Mesothelial cell of epicardium (in vitro differentiated cells): ENCODE measurements at regions not wholly inside any gene's neighbourhood (a gene's known extent, or its start where the extent isn't known, plus 50 kb on each side); places are given as distances from the start of the nearest gene placed in this dataset.

Experiments used
- DNase-seq, 2 experiments: peaks; one replicate each; pipeline ENCODE4 v3.0.0; 2021; ENCODE audit warnings: low spot score in 2 of 2; ENCODE audit not compliant: unreplicated experiment in 2 of 2
- H3K27ac Mint-ChIP-seq: 2 replicates; pipeline ENCODE4 v1.8.0; 2021; ENCODE audit warnings: mixed read lengths
- H3K27me3 Mint-ChIP-seq: 2 replicates; pipeline ENCODE4 v1.8.0; 2021; ENCODE audit warnings: low read depth, mixed read lengths
- H3K36me3 Mint-ChIP-seq: 2 replicates; pipeline ENCODE4 v1.8.0; 2021; ENCODE audit warnings: mixed read lengths
- H3K4me1 Mint-ChIP-seq: 2 replicates; pipeline ENCODE4 v1.8.0; 2021; ENCODE audit warnings: mixed read lengths
- H3K4me3 Mint-ChIP-seq: 2 replicates; pipeline ENCODE4 v1.8.0; 2021; ENCODE audit warnings: mild to moderate bottlenecking, moderate library complexity, mixed read lengths
- H3K9me3 Mint-ChIP-seq: 2 replicates; pipeline ENCODE4 v1.8.0; 2021; ENCODE audit warnings: mixed read lengths
- TF ChIP-seq, protein P1 (sequence below): fragments of 200-600 bp; sonication (generic); IDR thresholded peaks from one replicate; pipeline ENCODE4 v1.5.0; 2021; ENCODE audit warnings: antibody characterized with exemption; ENCODE audit not compliant: unreplicated experiment

DNA sequence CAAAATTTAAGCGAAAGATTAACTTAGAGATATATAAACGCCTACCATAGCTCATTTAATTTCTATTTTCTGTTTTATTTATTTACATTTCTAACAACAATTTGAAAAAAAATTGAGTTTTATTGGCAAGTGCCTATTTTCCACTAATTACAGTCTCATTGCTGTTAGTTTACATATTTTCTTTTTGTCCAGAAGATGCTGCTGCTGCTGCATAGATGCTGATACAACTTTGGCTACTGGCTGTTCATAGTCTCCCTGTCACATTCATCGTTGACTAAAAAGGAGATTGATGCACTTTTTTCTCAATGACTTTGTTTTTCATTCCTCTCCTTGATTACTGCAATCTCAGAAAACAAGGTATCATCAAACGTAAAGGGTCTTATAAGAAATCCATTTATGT is 235.4 kb downstream of the CDH9 start:
- TF ChIP-seq, protein P1, sequence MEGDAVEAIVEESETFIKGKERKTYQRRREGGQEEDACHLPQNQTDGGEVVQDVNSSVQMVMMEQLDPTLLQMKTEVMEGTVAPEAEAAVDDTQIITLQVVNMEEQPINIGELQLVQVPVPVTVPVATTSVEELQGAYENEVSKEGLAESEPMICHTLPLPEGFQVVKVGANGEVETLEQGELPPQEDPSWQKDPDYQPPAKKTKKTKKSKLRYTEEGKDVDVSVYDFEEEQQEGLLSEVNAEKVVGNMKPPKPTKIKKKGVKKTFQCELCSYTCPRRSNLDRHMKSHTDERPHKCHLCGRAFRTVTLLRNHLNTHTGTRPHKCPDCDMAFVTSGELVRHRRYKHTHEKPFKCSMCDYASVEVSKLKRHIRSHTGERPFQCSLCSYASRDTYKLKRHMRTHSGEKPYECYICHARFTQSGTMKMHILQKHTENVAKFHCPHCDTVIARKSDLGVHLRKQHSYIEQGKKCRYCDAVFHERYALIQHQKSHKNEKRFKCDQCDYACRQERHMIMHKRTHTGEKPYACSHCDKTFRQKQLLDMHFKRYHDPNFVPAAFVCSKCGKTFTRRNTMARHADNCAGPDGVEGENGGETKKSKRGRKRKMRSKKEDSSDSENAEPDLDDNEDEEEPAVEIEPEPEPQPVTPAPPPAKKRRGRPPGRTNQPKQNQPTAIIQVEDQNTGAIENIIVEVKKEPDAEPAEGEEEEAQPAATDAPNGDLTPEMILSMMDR, result no peak
- Mint-ChIP-seq H3K4me3 (no peak overlapping the region), H3K4me1 (no peaks in the 10 kb centered on the region), H3K27ac (no peak overlapping the region), H3K27me3 (no peaks in the 10 kb centered on the region), H3K9me3 (peaks cover 28% of the 10 kb centered on the region), H3K36me3 (peaks cover 5% of the 10 kb centered on the region)
- DNase-seq, result no peak

DNA sequence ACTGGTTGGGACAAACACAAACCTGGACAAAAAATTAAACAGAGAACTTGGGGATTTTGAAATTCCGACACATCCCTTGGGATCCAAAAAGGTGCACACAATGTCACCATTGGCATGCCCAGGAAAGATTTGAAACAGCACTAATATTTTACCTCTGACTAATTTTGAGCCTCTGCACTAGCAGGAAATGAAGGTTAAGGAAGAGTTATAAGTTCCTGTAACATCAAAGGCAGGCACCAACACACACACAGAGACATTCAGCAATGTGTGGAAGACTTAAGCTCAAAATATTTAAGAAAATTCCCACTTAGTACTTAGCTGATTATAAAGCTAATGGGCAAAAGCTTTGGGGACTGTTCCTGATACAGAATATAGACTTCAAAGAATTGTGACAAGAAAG is 247.0 kb downstream of the CDH9 start:
- H3K27ac Mint-ChIP-seq, result no peak overlapping the region
- H3K4me1 Mint-ChIP-seq, result peaks cover 10% of the 10 kb centered on the region
- DNase-seq, result no peak
- no peaks in the 10 kb centered on the region for H3K9me3 Mint-ChIP-seq
- TF ChIP-seq, protein P1, result no peak
- no peaks in the 10 kb centered on the region for H3K36me3 Mint-ChIP-seq
- no peaks in the 10 kb centered on the region for H3K27me3 Mint-ChIP-seq
- H3K4me3 Mint-ChIP-seq, result no peak overlapping the region

DNA sequence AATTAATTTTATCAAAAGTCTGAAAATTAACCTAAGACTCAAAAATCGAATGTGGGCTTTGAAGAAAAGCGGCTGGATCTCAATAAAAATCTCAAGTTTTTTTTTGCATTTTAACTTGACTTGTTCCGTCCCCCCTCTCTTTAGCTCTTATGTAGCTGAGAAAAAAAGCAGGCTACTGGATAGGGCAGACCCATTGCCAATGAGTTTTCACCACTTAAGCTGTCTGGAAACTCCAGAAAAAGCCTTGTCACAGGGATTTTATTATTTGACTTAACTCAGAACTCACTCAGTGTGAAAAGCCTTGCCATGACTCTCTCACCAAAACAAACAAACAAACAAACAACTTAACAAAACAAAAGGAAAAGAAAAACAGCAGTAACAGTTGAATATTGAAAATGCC is 247.4 kb downstream of the CDH9 start:
- TF ChIP-seq, protein P1, result no peak
- H3K4me3 Mint-ChIP-seq, result no peak overlapping the region
- H3K36me3 Mint-ChIP-seq, result no peaks in the 10 kb centered on the region
- H3K27me3 Mint-ChIP-seq, result no peaks in the 10 kb centered on the region
- H3K4me1 Mint-ChIP-seq, result peaks cover 10% of the 10 kb centered on the region
- H3K9me3 Mint-ChIP-seq, result no peaks in the 10 kb centered on the region
- DNase-seq, result no peak
- H3K27ac Mint-ChIP-seq, result peak overlapping the region; percentile 3

DNA sequence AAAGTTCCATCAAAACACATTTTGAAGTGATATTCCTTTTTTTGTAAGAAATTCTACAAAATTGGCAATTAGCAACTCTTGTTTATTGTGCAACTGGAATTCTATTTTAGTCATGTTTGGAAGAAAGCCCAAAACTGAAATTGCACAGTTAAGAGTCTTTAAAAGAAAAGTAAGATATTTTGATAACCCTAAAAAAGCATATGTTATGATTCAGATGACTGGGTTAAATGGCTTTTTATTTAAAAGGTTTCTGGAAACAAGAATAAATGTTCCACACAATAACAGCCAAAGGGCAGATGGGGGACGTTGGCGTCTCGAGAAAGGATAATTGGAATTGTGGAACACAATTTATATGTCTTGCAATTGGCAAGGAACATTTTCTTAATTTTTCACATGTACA is 275.2 kb downstream of the CDH9 start:
- peaks cover 21% of the 10 kb centered on the region for H3K4me1 Mint-ChIP-seq
- H3K4me3 Mint-ChIP-seq, result no peak overlapping the region
- TF ChIP-seq, protein P1, result no peak
- H3K27ac Mint-ChIP-seq, result peak overlapping the region; percentile 6
- no peaks in the 10 kb centered on the region for H3K27me3 Mint-ChIP-seq
- DNase-seq, result no peak
- H3K9me3 Mint-ChIP-seq, result peaks cover 11% of the 10 kb centered on the region
- no peaks in the 10 kb centered on the region for H3K36me3 Mint-ChIP-seq

DNA sequence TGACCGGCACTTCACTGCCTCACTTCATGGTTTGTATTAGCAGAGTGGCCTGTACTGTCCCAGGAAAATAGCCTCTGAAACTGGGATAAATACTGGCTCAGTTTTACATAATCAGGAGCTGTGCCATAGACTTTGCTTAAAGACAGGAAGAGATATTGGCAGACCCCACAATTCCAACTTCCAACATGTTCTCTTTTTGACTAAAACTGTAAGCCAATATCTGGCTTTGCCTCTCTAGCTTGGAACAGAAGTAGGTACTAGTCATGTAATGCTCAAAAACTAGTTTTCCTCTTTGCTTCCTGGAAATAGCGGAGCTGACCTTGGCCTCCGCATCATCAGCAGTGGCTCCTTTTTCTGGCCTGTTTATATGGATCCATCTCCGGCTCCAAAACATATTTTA is 276.9 kb downstream of the CDH9 start:
- DNase-seq, result no peak
- H3K9me3 Mint-ChIP-seq, result peaks cover 6% of the 10 kb centered on the region
- no peaks in the 10 kb centered on the region for H3K36me3 Mint-ChIP-seq
- TF ChIP-seq, protein P1, result no peak
- peaks cover 21% of the 10 kb centered on the region for H3K4me1 Mint-ChIP-seq
- no peaks in the 10 kb centered on the region for H3K27me3 Mint-ChIP-seq
- no peak overlapping the region for H3K4me3 Mint-ChIP-seq
- H3K27ac Mint-ChIP-seq, result no peak overlapping the region

DNA sequence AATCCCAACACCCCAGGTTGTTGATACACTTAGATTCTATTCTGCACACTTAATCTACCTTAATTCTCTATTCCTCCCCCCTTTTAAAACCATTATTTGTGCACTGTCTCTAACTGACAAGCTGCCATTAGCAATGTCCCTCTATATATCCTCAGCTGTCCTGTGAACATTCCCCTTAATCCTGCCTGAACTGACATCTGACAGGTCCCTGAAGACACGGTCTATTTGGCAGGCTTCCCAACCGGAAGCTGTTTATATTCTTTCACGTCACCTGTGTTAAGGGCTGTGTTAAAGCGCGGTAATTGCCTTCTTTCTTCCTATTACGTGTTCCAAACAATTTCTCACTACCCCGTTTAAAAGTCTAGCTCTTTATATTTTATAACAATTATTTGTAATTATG is 277.3 kb downstream of the CDH9 start:
- Mint-ChIP-seq H3K4me3 (no peak overlapping the region), H3K27me3 (no peaks in the 10 kb centered on the region), H3K9me3 (peaks cover 2% of the 10 kb centered on the region), H3K4me1 (peaks cover 21% of the 10 kb centered on the region), H3K36me3 (no peaks in the 10 kb centered on the region), H3K27ac (no peak overlapping the region)
- no peak for DNase-seq
- TF ChIP-seq, protein P1, result no peak
